ENCODE measurements at regions not wholly inside any gene's neighbourhood (a gene's known extent, or its start where the extent isn't known, plus 50 kb on each side); places are given as distances from the start of the nearest gene placed in this dataset.

GRCh38 chr16:54366943-54367342 is 80.4 kb upstream of the IRX3 start:
- TF ChIP-seq MYC (IDR thresholded peaks at IDR 0.05; ENCODE audit: low read depth, low read length) (no peak), POLR2A (IDR thresholded peaks at IDR 0.05; ENCODE audit: extremely low read depth, insufficient read length) (no peak), CTCF (IDR thresholded peaks at IDR 0.05; ENCODE audit: low read depth, low read length) (no peak)
- TF ChIP-seq, protein P1, sequence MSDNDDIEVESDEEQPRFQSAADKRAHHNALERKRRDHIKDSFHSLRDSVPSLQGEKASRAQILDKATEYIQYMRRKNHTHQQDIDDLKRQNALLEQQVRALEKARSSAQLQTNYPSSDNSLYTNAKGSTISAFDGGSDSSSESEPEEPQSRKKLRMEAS (IDR thresholded peaks at IDR 0.05; ENCODE audit: low read depth, low read length), result no peak
- DNase-seq (ENCODE audit: low read depth), result no peak

DNA sequence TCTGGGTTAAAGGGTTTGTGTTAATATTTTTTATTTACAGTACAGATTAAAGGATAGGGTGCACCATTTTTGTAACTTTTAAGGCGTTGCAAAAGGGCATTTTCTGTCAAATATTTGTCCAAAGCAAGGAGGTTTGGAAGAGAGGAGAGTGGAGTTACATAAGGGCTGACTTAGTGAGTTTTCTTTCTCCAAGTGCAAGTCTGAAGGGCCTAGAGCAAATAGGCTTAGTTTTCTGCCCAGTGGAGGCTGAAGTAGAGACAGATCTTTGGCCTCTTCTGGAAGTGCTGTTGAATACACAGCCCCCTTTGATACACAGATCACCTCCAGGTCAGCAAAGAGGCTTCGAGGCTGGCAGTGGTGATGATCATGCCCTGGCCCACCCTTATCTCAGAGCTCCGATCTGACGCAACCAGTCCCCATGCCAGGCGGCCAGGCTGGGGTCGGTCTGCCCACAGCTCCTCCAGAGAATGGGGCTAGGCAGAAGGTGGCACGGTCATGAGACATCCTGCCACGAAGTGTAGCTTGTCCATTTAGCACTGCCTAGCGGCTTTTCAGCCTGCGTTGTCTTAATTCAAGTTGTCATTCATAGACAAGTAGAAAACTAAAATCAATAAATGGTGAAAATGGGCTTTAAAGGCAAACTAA is 79.5 kb upstream of the IRX3 start:
- TF ChIP-seq POLR2A (IDR thresholded peaks at IDR 0.05; ENCODE audit: extremely low read depth, insufficient read length) (no peak), MYC (IDR thresholded peaks at IDR 0.05; ENCODE audit: low read depth, low read length) (no peak), CTCF (IDR thresholded peaks at IDR 0.05; ENCODE audit: low read depth, low read length) (no peak)
- TF ChIP-seq, protein P1 (IDR thresholded peaks at IDR 0.05; ENCODE audit: low read depth, low read length), result no peak
- H3K4me3 ChIP-seq (ENCODE audit: low read depth, low read length), result no peak overlapping the region

More at GRCh38 chr16:54366943-54367342, 80.4 kb upstream of the IRX3 start:
- H3K4me3 ChIP-seq (ENCODE audit: low read depth, low read length), result no peak overlapping the region

DNA sequence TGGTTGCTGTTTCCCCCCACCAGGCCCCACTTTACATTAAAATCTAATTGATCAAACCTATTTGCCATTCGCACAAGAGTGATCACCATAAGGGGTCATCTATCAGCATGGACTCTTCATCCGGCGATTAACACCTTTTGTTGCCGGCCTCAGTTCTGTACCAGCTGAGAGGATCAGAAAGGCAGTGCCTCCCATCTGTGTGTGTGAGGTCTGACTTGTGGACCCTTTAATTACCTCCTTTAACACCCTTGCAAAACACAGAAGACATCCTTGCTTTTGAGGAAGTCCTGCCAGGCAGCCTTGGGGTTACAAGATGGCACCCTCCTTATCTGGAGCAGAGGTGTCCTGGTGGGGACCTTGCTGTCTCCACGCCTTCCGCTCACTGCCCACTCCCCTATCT is 77.2 kb upstream of the IRX3 start:
- H3K4me3 ChIP-seq (ENCODE audit: low read depth, low read length), result no peak overlapping the region
- peak; percentile 34 for DNase-seq (ENCODE audit: low read depth)
- TF ChIP-seq, protein P1 (IDR thresholded peaks at IDR 0.05; ENCODE audit: low read depth, low read length), result no peak
- TF ChIP-seq MYC (IDR thresholded peaks at IDR 0.05; ENCODE audit: low read depth, low read length) (no peak), POLR2A (IDR thresholded peaks at IDR 0.05; ENCODE audit: extremely low read depth, insufficient read length) (no peak), CTCF (IDR thresholded peaks at IDR 0.05; ENCODE audit: low read depth, low read length) (no peak)

More for the DNA sequence above, 79.5 kb upstream of the IRX3 start:
- no peak for DNase-seq (ENCODE audit: low read depth)

- no peak for TF ChIP-seq POLR2A (IDR thresholded peaks at IDR 0.05; ENCODE audit: extremely low read depth, insufficient read length)
- TF ChIP-seq CTCF (IDR thresholded peaks at IDR 0.05; ENCODE audit: low read depth, low read length), result no peak
- no peak for TF ChIP-seq MYC (IDR thresholded peaks at IDR 0.05; ENCODE audit: low read depth, low read length)
- TF ChIP-seq, protein P1 (IDR thresholded peaks at IDR 0.05; ENCODE audit: low read depth, low read length), result no peak
- DNase-seq (ENCODE audit: low read depth), result no peak
- H3K4me3 ChIP-seq (ENCODE audit: low read depth, low read length), result no peak overlapping the region
Observed at GRCh38 chr16:54362591-54363206, 76.1 kb upstream of the IRX3 start.

GRCh38 chr16:54361246-54361645 is 74.7 kb upstream of the IRX3 start:
- H3K4me3 ChIP-seq (ENCODE audit: low read depth, low read length), result no peak overlapping the region
- no peak for DNase-seq (ENCODE audit: low read depth)
- no peak for TF ChIP-seq CTCF (IDR thresholded peaks at IDR 0.05; ENCODE audit: low read depth, low read length)
- no peak for TF ChIP-seq MYC (IDR thresholded peaks at IDR 0.05; ENCODE audit: low read depth, low read length)
- TF ChIP-seq, protein P1 (IDR thresholded peaks at IDR 0.05; ENCODE audit: low read depth, low read length), result no peak
- TF ChIP-seq POLR2A (IDR thresholded peaks at IDR 0.05; ENCODE audit: extremely low read depth, insufficient read length), result no peak
